ENCODE measurements at regions not wholly inside any gene's neighbourhood (a gene's known extent, or its start where the extent isn't known, plus 50 kb on each side); places are given as distances from the start of the nearest gene placed in this dataset.

DNA sequence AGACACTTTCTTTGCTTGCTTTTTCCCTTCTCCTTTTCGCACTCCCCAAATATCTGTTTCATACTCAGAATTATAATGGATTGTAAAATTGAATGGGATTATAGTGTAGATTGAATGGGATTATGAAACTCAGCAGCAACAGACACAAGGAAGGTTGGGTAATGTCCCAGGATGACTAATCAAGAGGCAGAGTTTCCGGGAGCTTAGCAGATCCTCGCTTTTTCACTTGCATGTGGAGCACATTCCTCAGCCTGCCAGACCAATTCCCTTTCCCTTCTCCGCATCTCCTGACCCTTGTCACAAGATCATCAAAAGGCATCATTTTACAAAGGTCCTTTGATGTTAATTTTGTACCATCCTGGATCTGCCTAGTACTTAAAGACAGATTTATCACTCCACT lies 55.1 kb upstream of the SLC1A1 start:
- DNase-seq (ENCODE audit: low read depth): no peak

GRCh38 chr9:4433379-4433778 lies 56.9 kb upstream of the SLC1A1 start:
- DNase-seq (ENCODE audit: low read depth): no peak

GRCh38 chr9:4430432-4431261 lies 59.6 kb upstream of the SLC1A1 start:
- DNase-seq (ENCODE audit: low read depth): peak; percentile 45

- peak; percentile 28 for DNase-seq (ENCODE audit: low read depth)
Measured at GRCh38 chr9:4425319-4426045, 64.8 kb upstream of the SLC1A1 start.

DNA sequence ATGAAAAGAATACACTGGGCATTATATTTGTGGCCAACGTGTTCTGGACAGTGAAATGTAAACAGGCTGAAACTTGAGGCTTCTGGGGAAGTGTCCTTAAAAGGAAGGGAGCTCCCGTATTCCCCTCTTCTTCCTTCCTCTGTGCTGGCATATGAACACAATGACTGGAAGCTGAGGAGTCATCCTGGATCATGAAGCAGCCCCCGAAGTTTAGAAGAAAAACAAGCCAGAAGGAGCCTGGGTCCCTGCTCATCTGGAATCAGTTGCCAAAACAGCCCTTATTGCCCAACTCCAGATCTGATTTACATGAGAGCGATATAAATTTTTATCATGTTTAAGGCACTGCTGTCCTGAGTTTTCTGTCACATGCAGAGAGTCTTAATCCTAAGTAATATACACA lies 65.4 kb upstream of the SLC1A1 start:
- DNase-seq (ENCODE audit: low read depth): no peak

GRCh38 chr9:4424038-4424437 lies 66.2 kb upstream of the SLC1A1 start:
- DNase-seq (ENCODE audit: low read depth): no peak

DNA sequence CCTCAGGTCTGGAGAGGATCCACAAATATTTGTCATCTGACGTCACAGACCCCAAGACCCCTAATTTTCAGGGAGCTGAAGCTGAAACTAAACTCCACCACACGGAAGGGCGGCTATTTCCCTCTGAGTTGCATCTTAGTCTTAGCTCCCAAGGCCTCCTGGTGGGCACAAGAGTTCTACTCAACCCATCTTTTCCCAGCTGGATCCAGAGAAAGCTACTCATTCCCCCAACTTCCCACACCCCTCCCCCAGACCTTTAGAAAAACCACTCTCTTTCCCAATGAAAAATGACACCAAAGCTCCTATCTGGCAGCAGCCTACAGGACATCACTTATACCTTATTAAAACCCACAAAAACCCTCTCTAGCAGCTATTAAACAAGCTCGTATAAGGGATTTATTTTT lies 67.1 kb upstream of the SLC1A1 start:
- no peak for DNase-seq (ENCODE audit: low read depth)

GRCh38 chr9:4422495-4422894 lies 67.8 kb upstream of the SLC1A1 start:
- DNase-seq (ENCODE audit: low read depth): no peak

- no peak for DNase-seq (ENCODE audit: low read depth)
Measured at GRCh38 chr9:4421847-4422246, 68.4 kb upstream of the SLC1A1 start.

DNA sequence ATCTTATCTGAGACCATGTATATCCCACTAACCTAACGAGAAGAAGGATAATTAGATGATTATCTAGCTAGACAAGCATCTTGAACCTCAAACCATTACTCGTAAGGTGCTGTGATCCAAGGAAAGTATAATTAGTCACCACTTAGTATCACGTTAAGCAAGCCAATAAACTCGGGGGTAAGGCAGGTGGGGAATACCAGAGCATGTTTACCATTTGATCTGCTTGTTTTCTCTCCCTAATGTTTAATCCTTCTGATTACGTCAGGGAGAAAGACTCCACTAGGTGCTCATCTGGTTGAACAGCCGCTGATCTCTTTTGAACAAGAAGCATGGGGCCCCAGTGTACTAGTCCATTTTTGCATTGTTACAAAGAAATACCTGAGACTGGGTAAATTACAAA lies 69.9 kb upstream of the SLC1A1 start:
- peak; percentile 26 for DNase-seq (ENCODE audit: low read depth)

- DNase-seq (ENCODE audit: low read depth): peak; percentile 61
Measured at GRCh38 chr9:4417578-4418325, 72.5 kb upstream of the SLC1A1 start.

DNA sequence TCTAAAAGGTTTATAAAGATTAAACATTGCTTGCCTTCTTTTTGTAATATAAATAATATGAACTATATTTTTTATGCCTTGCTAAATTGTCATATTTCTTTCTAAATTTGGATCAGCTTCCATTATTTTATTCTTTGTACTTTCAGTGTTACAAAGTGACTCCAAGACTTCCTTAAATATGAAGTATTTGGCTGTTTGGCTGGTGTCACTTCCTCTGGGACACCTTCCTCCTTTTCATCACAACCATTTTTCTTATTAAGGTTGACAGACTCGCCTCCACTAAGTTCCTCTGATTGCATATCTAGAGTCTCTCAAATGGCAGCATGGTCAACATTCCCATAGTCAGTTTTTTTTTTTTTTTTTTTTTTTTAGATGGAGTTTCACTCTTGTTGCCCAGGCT lies 73.8 kb upstream of the SLC1A1 start:
- DNase-seq (ENCODE audit: low read depth): no peak

GRCh38 chr9:4415281-4415680 lies 75.0 kb upstream of the SLC1A1 start:
- DNase-seq (ENCODE audit: low read depth): no peak

GRCh38 chr9:4413856-4414255 lies 76.4 kb upstream of the SLC1A1 start:
- no peak for DNase-seq (ENCODE audit: low read depth)

GRCh38 chr9:4404156-4404555 lies 86.1 kb upstream of the SLC1A1 start:
- DNase-seq (ENCODE audit: low read depth): no peak

DNA sequence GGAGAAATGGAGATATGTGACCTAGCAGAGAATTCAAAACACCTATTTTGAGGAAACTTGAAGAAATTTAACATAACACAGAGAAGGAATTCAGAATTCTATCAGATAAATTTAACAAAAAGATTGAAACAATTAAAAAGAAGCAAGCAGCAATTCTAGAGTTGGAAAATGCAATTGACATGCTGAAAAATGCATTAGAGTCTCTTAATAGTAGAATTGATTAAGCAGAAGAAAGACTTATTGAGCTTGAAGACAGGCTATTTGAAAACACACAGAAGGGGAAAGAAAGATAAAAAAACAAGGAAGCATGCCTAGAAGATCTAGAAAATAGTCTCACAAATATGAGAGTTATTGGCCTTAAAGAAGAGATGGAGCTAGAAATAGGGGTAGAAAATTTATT lies 87.8 kb upstream of the SLC1A1 start:
- DNase-seq (ENCODE audit: low read depth): no peak

- no peak for DNase-seq (ENCODE audit: low read depth)
Measured at GRCh38 chr9:4400731-4401130, 89.5 kb upstream of the SLC1A1 start.

GRCh38 chr9:4397917-4398316 lies 92.4 kb upstream of the SLC1A1 start:
- DNase-seq (ENCODE audit: low read depth): peak; percentile 28

DNA sequence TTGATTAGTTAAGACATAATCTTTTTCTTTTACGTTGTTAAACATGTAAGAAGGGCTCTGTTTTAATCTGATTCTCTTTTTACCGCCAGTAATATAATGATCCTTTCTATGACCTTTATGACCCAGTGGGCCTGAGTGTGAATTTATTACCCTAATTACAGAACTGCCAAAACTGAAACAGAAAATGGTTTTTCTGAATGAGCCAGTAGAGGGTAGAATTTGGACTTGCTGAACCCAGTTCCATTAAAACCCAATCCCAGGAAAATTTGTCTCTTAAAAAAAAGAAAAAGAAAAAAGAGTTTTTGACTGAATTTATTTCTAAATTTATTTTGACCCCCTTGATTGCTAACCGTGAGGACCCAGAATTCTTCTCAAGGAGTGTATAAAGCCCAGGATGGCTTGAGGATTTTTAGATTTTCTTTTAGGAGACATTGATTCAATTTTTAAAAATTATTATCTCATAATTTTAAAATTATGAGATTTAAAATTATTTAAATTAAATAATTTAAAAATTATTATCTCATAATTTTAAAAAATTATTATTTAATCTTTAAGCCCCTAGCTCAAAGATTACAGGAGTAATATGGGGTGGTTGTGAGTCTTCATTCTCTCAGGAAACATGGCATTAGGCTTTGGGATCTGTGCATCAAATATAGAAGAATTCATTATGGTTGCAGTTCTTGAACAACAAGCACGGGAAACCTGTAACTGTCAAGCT lies 94.1 kb upstream of the GLIS3 start:
- no peak for DNase-seq (ENCODE audit: low read depth)

DNA sequence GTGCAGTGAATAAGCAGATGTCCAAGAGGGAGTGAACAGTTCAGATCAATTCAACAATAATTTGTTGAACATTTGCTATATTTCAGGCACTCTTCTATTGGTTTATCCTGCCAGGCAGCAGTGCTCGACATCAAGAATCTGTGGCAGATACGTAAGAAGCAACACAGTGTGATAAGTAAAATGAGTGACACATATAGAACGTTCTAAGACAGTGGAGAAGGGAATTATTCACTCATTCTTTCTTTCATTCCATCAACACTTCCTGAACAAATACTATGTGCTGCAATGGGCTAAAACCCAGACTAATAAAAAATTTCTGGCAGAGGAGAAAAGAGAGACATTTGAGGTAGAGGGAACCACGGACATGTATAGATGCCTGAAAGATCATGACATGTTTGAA lies 89.9 kb upstream of the GLIS3 start:
- no peak for DNase-seq (ENCODE audit: low read depth)

GRCh38 chr9:4389003-4389402 lies 89.1 kb upstream of the GLIS3 start:
- DNase-seq (ENCODE audit: low read depth): no peak

GRCh38 chr9:4386819-4387218 lies 87.0 kb upstream of the GLIS3 start:
- no peak for DNase-seq (ENCODE audit: low read depth)

Data from renal cortical epithelial cell (primary cell).